ENCODE measurements at regions not wholly inside any gene's neighbourhood (a gene's known extent, or its start where the extent isn't known, plus 50 kb on each side); places are given as distances from the start of the nearest gene placed in this dataset.

DNA sequence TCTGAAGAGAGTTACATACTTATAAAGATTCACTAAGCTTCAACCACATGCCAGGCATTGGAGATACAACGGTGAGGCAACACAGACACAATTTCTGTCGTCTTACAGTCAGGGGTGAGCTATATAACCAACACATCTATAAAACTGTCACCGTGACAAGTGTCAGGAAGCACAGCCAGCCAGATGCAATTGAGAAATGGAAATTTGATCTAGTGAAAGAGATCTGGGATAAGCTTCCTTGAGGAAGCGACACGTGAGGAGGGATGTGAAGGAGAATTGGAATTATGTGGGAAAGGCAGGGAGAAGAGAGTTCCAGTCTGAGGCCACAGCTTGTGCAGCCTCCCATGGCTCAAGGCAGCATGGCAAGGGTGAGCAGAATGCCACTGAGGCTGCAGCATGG lies 50.9 kb upstream of the ZNF354B start:
- DNase-seq (ENCODE audit: low spot score), result no peak

DNA sequence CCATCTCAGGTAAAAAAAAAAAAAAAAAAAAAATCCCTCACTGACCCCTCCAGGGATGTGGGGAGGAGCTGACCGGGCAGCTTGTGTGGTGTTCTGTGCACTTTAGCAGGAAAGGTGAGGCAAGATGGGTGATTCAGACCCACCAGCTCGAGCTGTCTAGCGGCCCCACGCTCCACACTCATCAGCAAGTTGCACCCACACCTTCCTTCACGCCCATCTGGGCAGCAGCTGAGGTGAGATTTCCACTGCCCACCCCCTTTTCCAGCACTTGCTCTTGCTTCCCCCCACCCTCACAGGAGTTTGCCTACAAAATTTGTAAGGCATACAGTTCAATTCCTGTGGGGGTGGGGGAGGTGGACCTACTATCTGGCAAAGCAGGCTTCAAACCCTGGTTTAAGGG lies 58.7 kb upstream of the ZNF354B start:
- no peak for DNase-seq (ENCODE audit: low spot score)

DNA sequence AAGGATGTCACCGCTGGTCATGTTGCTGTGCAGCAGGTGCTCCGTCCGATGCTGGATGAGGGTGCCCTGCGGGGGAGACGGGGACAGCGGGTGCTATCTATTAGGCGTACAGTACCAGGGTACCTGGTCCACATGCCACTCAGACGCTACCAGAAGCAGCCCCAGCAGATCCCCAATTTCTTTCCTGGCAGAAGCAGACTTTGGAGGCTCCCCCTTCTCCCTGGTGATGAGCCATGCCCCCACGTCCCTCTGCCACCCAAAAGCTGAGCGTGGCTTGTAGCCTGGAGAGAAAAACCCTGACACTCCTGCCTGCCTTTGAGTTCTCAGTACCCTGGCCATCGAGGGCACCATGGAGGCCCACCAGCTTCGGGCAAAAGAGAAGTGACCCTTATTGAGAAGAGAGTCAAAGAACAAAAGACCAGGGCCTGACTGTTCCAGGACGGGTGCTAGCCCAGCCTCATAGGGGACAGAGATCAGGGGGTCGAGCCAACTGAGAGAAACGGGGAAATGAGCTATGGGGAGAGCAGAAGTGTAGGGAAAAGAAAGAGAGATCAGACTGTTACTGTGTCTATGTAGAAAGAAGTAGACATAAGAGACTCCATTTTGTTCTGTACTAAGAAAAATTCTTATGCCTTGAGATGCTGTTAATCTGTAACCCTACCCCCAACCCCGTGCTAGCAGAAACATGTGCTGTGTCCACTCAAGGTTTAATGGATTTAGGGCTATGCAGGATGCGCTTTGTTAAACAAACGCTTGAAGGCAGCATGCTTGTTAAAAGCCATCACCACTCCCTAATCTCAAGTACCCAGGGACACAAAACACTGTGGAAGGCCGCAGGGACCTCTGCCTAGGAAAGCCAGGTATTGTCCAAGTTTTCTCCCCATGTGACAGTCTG lies 62.0 kb upstream of the ZNF354B start:
- no peak for DNase-seq (ENCODE audit: low spot score)

GRCh38 chr5:178797101-178797521 lies 62.6 kb upstream of the ZNF354B start:
- DNase-seq (ENCODE audit: low spot score), result no peak

DNA sequence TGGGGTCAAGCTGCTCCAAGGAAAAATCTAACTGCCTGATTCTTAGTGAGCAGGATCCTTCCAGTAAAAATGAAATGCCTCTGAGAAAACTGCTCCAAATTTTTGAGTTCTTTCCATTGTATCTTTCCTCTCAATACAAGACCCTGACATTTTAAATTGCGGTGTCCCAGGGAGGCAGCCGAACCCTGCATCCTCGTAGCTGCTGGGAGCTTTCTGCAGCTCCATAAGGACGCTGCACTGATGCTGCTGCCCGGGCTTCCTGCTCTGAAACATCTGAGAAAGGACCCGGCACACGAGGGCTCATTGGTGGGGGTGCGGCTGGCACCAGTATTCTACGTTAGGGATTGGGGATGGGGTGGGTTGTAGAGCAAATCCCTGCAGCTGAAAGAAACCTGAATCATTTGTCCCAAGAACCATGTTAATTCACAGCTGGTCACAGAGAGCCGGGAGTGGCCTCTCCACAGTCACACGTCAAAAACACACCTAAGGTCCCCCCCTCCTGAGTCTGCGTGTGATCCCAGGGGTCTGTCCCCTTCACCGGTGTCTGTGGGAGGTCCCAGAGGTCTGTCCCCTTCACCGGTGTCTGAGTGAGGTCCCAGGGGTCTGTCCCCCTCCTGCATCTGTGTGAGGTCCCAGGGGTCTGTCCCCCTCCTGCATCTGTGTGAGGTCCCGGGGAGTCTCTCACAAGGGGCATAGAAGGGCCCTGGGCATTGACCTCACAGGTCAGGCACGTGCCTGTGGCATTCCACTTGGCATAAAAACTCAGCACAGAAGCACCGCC lies 63.4 kb upstream of the ZNF354B start:
- DNase-seq (ENCODE audit: low spot score), result no peak

DNA sequence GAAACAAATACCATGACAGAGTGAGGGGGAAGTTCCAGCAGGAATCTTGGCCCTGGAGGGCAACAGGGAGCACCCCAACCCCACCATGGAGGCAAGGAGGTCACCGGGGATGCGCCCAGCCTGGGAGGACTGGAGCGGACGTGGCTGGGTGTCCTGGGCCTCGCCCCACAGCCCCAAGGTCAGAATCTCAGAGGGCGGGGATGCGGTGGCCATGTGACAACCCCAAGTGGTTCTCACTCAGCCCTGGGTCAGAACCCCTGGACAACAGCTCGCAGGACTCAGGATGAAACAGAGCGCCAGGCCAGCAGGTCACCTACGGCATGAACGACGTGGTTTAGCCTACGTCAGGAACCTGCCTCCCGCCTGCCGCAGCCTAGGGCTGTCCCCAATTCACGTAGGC lies 64.0 kb upstream of the ZNF354A start:
- no peak for DNase-seq (ENCODE audit: low spot score)

DNA sequence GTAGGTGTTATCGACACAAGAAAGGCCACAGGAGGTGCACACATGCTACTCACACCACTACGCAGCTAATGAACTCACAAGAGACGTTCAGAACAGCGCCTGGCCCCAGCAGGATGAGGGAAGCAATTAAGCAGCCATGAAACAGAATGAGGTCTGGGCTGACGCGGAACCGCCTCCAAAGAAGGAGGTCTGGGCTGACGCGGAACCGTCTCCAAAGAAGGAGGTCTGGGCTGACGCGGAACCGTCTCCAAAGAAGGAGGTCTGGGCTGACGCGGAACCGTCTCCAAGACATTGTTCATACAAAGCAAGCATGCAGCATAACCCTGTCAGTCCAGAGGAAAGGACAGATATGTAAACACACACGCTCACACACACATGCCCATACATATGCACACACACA lies 63.2 kb upstream of the ZNF354A start:
- no peak for DNase-seq (ENCODE audit: low spot score)

- DNase-seq (ENCODE audit: low spot score), result peak; percentile 56
Observed at GRCh38 chr5:178793151-178793550, 62.7 kb upstream of the ZNF354A start.

- no peak for DNase-seq (ENCODE audit: low spot score)
Observed at GRCh38 chr5:178791976-178792375, 61.5 kb upstream of the ZNF354A start.

- peak; percentile 56 for DNase-seq (ENCODE audit: low spot score)
Observed at GRCh38 chr5:178790371-178790770, 59.9 kb upstream of the ZNF354A start.

DNA sequence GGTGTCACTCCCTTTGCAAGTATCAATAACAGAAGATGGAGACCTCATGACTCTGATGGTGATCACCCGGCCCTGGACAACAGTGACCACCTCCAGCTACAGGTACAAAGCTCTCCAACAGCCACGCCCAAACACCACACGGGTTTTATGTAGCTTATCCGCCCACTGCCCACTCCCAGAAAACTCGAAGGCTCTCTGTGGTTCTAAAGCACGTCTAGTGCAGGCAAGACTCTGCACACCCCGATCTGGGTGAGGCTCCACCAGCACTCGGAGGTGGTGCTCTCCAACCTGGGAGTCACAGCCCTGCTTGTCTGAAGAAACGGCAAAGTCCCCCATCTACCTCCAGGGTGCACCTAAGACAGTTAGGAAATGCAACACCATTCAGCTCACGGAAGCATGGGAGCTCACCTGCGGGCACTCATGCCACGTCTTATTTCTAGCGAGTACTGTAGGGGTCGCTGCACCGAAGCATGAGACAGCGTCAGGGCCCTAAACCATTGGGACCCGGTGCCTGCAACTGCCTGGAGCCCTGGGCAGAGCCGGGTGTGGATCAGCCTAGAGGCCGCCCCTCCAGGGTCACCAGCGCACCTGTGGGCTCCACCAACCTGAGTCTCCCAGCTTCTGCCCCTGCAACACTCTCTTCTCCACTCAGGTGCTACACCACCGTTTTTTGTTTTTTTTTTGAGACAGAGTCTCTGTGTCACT lies 58.1 kb upstream of the ZNF354A start:
- no peak for DNase-seq (ENCODE audit: low spot score)

DNA sequence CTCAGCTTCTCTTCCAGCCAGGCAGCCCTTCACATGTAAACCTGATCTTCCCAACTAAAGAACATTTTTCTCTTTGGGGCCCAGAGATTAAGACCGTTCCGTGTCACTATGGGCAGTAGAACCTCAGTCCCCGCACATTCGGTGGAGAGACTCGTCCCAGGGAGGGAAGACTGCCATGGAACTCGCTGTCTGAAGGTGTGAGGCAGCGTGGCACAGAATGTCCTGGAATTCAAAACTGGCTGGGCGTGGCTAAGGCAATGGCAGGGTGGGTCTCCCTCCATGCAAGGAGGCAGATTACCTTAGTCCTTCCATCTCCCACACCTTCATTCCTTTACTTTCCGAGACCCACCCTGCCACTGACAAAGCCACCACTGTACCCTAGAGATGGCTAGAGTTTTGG lies 57.4 kb upstream of the ZNF354A start:
- DNase-seq (ENCODE audit: low spot score), result no peak

- peak; percentile 97 for DNase-seq (ENCODE audit: low spot score)
Observed at GRCh38 chr5:178786859-178787499, 56.5 kb upstream of the ZNF354A start.

GRCh38 chr5:178786417-178786816 lies 56.0 kb upstream of the ZNF354A start:
- no peak for DNase-seq (ENCODE audit: low spot score)

DNA sequence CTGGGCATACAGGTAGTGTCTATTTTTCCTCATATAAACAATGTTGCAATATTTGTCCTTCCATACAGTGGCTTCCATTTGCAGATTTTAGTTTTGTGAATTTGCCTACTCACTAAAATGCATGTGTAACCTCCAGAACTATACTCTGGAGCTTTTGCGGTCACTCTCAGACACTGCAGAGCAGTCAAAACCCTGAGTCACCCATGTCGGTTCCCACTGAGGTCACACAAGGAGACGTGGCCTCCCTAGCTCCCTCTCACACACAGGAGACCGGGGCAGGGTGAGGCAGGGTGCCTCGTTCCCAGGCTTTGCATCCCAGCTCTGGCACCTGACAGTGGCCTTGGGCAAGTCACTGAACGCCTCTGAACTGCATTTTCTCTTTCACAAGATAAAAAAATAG lies 55.5 kb upstream of the ZNF354A start:
- peak; percentile 98 for DNase-seq (ENCODE audit: low spot score)

- no peak for DNase-seq (ENCODE audit: low spot score)
Observed at GRCh38 chr5:178784391-178784790, 53.9 kb upstream of the ZNF354A start.

DNA sequence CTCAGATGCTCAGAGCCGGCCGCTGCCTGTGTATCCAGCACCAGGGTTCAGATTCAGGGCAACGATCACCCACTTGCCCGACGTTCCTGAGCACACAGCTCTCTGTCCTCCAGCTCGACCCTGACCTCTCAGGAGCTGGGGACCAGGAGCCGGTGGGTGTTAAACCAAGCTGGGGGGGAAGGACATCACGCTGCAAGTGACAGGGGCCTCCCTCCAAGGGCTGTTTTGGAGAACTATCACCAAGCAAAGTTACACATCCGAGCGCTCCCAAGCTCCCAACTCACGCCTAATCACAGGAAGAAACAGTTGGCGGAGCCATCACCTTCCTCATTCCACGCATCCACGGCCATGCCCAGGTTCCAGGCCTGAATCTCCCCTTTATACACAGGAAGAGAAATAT lies 51.5 kb upstream of the ZNF354A start:
- no peak for DNase-seq (ENCODE audit: low spot score)

GRCh38 chr5:178780581-178781498 lies 50.4 kb upstream of the ZNF354A start:
- no peak for DNase-seq (ENCODE audit: low spot score)

Measured in H4 (cell line).